ENCODE measurements at regions not wholly inside any gene's neighbourhood (a gene's known extent, or its start where the extent isn't known, plus 50 kb on each side); places are given as distances from the start of the nearest gene placed in this dataset.
"Not testable (repeated sequence)": the region's sequence is repeated elsewhere in the genome, so short reads cannot be mapped to it uniquely, and the experiment has no call there.

DNA sequence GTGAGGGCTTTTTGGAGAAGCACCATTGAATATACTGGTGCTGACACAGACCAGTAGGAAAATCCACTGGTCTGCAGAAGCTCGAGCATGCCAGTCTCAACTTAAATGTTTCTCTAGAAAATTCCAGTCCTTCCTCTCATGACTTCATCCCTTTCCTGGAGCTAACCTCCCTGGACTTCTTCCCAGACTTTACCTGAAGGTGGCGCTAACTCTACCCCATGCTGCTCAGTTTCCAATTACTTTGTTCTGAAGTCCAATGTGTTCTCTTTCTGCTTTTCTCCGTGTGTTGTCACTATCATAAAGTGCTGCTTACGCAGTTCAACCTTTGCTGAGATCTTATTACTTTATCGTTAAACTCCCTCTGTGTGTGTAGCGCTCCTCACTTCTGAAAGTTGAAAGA lies 158.4 kb downstream of the ZNF37A start:
- TF ChIP-seq, protein P1, sequence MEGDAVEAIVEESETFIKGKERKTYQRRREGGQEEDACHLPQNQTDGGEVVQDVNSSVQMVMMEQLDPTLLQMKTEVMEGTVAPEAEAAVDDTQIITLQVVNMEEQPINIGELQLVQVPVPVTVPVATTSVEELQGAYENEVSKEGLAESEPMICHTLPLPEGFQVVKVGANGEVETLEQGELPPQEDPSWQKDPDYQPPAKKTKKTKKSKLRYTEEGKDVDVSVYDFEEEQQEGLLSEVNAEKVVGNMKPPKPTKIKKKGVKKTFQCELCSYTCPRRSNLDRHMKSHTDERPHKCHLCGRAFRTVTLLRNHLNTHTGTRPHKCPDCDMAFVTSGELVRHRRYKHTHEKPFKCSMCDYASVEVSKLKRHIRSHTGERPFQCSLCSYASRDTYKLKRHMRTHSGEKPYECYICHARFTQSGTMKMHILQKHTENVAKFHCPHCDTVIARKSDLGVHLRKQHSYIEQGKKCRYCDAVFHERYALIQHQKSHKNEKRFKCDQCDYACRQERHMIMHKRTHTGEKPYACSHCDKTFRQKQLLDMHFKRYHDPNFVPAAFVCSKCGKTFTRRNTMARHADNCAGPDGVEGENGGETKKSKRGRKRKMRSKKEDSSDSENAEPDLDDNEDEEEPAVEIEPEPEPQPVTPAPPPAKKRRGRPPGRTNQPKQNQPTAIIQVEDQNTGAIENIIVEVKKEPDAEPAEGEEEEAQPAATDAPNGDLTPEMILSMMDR (IDR thresholded peaks at IDR 0.05): peak; percentile 33
- not testable (repeated sequence) for TF ChIP-seq ZFX (IDR thresholded peaks at IDR 0.05; ENCODE audit: borderline replicate concordance)
